Erythroblast (primary cell): ENCODE measurements at regions not wholly inside any gene's neighbourhood (a gene's known extent, or its start where the extent isn't known, plus 50 kb on each side); places are given as distances from the start of the nearest gene placed in this dataset.

Experiments
- GATA1 ChIP-seq: IDR thresholded peaks from 2 replicates; pipeline ENCODE4 v1.6.1; 2011; ENCODE audit warnings: low read depth, mild to moderate bottlenecking, control low read depth, low read length, moderate library complexity
- POLR2A ChIP-seq: IDR thresholded peaks from 2 replicates; pipeline ENCODE4 v1.6.1; 2011; ENCODE audit warnings: mild to moderate bottlenecking, low read length

DNA sequence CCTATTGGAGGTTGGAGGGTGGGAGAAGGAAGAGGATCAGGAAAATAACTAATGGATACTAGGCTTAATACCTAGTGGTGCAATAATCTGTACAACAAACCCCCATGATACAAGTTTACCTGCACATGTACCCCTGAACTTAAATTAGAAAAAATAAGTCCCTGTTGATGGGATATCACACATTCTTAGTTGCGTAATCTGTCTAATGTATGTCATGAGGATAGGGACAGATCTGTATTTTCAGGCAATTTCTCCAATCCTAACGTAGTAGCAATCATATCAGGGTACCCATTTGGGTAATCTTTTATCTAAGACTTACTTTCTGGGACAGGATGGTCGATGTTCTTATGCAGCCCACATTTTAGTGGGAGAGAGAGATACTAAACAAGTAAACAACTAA, 239.1 kb upstream of the AZI2 start:
- TF ChIP-seq POLR2A, result no peak
- TF ChIP-seq GATA1, result no peak
